ENCODE measurements at regions not wholly inside any gene's neighbourhood (a gene's known extent, or its start where the extent isn't known, plus 50 kb on each side); places are given as distances from the start of the nearest gene placed in this dataset.

DNA sequence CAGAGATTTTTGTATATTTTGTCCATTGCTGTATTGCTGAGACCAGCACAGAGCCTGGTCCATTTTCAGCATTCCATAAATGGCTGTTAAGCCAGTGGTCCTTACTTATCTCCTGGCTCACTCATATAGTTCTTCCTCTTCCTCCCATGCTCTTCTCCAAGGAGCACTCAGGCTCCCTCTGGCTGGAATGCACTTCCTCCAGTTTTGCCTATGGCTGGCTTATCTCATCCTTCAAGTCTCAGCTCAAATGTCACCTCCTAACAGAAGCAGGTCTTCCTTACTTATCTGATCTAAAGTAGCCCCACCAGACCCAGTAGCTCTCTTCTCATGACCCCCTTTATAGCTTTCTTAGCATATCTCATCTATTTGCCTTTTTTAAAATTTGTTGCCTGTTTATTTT lies 146.9 kb downstream of the SLC30A10 start:
- TF ChIP-seq EZH2 (IDR thresholded peaks at IDR 0.05; ENCODE audit: insufficient read depth, poor library complexity, severe bottlenecking) (no peak), EZH2phosphoT487 (IDR thresholded peaks at IDR 0.05; ENCODE audit: insufficient read depth, low read depth) (no peak)
